ENCODE measurements at regions not wholly inside any gene's neighbourhood (a gene's known extent, or its start where the extent isn't known, plus 50 kb on each side); places are given as distances from the start of the nearest gene placed in this dataset.
A peak's percentile ranks its signal among the peaks of the same experiment; 100 is the strongest.
"Not testable (repeated sequence)": the region's sequence is repeated elsewhere in the genome, so short reads cannot be mapped to it uniquely, and the experiment has no call there.

DNA sequence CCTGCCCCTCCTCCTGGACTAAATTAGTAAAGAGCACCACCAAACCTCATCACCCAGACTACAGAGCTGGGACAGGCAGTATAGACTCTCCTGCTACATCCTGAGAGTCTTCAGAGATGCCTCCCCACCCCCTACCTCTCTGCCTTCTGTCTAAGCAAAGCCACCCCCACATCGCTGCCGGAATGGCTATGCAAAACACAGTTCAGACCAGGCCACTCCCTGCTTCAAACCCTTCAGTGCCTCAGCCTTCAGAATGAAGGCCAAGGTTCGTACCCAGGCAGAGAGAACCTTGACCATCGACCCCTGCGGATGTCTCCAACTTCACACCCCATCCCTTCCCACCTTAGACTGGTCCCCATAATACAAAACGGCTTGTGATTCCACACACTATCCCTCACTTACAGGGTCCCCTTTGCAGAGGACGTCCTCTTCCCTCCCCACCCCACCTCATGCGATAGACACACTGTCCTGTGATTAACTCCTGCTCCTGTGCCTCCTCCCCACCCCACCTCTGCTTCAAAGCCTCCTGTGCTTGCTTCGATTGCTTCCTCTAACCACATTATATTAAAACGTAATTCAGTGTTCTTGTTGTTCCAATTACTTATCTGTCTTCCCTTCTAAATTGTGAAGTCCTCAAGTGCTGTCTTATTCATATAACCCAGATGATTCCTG lies 175.3 kb downstream of the UACA start:
- DNase-seq (no peak), FAIRE-seq (no peak)

DNA sequence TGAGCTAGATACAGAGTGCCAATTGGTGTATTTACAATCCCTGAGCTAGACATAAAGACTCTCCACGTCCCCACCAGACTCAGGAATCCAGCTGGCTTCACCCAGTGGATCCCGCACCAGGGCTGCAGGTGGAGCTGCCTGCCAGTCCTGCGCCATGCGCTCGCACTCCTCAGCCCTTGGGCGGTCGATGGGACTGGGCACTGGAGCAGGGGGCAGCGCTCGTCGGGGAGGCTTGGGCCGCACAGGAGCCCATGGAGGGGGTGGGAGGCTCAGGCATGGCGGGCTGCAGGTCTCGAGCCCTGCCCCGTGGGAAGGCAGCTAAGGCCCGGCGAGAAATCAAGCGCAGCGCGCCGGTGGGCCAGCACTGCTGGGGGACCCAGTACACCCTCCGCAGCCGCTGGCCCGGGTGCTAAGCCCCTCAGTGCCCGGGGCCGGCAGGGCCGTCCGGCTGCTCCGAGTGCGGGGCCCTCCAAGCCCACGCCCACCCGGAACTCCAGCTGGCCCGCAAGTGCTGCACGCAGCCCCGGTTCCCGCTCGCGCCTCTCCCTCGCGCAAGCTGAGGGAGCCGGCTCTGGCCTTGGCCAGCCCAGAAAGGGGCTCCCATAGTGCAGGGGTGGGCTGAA lies 176.2 kb downstream of the UACA start:
- H3K27me3 ChIP-seq (ENCODE audit: control insufficient read depth, insufficient read depth, low read length); H3K9ac ChIP-seq (ENCODE audit: low read length in 3 of 3); H3K4me1 ChIP-seq (ENCODE audit: control insufficient read depth in 2 of 3, insufficient read depth in 2 of 3, low read depth in 1 of 3, low read length in 3 of 3); FAIRE-seq; H3K36me3 ChIP-seq (ENCODE audit: control insufficient read depth in 2 of 3, insufficient read depth in 3 of 3, low read length in 3 of 3); intact Hi-C loops (cut with DNase I); DNase-seq; H3K27ac ChIP-seq (ENCODE audit: low read depth in 2 of 2, low read length in 2 of 2); H3K9me3 ChIP-seq (ENCODE audit: control insufficient read depth in 2 of 3, insufficient read depth in 1 of 3, low read length in 3 of 3); H3K4me3 ChIP-seq (ENCODE audit: low read length in 3 of 3): not testable (repeated sequence)

More for the DNA sequence above, 175.3 kb downstream of the UACA start:
- no peak overlapping the region for H3K4me3 ChIP-seq (ENCODE audit: low read length in 3 of 3)
- H3K36me3 ChIP-seq (ENCODE audit: control insufficient read depth in 2 of 3, insufficient read depth in 3 of 3, low read length in 3 of 3) = no peaks in the 10 kb centered on the region
- no peaks in the 10 kb centered on the region for H3K27me3 ChIP-seq (ENCODE audit: control insufficient read depth, insufficient read depth, low read length)
- intact Hi-C loops (cut with DNase I) = no loop called here
- no peaks in the 10 kb centered on the region for H3K4me1 ChIP-seq (ENCODE audit: control insufficient read depth in 2 of 3, insufficient read depth in 2 of 3, low read depth in 1 of 3, low read length in 3 of 3)
- no peaks in the 10 kb centered on the region for H3K9me3 ChIP-seq (ENCODE audit: control insufficient read depth in 2 of 3, insufficient read depth in 1 of 3, low read length in 3 of 3)
- H3K27ac ChIP-seq (ENCODE audit: low read depth in 2 of 2, low read length in 2 of 2) = no peak overlapping the region
- H3K9ac ChIP-seq (ENCODE audit: low read length in 3 of 3) = no peak overlapping the region
- TF ChIP-seq, protein P1, sequence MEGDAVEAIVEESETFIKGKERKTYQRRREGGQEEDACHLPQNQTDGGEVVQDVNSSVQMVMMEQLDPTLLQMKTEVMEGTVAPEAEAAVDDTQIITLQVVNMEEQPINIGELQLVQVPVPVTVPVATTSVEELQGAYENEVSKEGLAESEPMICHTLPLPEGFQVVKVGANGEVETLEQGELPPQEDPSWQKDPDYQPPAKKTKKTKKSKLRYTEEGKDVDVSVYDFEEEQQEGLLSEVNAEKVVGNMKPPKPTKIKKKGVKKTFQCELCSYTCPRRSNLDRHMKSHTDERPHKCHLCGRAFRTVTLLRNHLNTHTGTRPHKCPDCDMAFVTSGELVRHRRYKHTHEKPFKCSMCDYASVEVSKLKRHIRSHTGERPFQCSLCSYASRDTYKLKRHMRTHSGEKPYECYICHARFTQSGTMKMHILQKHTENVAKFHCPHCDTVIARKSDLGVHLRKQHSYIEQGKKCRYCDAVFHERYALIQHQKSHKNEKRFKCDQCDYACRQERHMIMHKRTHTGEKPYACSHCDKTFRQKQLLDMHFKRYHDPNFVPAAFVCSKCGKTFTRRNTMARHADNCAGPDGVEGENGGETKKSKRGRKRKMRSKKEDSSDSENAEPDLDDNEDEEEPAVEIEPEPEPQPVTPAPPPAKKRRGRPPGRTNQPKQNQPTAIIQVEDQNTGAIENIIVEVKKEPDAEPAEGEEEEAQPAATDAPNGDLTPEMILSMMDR (IDR thresholded peaks at IDR 0.05; ENCODE audit: borderline replicate concordance, extremely low read depth, insufficient read depth) = no peak

DNA sequence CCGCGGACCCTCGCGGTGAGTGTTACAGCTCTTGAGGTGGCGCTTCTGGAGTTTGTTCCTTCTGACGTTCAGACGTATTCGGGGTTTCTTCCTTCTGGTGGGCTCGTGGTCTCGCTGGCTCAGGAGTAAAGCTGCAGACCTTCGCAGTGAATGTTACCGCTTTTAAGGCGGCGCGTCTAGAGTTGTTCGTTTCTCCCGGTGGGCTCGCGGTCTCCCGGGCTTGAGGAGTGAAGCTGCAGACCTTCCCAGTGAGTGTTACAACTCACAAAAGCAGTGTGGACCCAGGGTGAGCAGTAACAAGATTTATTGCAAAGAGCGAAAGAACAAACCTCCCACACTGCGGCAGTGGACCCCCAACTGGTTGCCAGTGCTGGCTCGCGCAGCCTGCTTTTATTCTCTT lies 177.1 kb downstream of the UACA start:
- Histone ChIP-seq H3K4me3 (ENCODE audit: low read length in 3 of 3) (no peak overlapping the region), H3K27me3 (ENCODE audit: control insufficient read depth, insufficient read depth, low read length) (no peaks in the 10 kb centered on the region), H3K27ac (ENCODE audit: low read depth in 2 of 2, low read length in 2 of 2) (no peak overlapping the region), H3K4me1 (ENCODE audit: control insufficient read depth in 2 of 3, insufficient read depth in 2 of 3, low read depth in 1 of 3, low read length in 3 of 3) (no peaks in the 10 kb centered on the region), H3K9ac (ENCODE audit: low read length in 3 of 3) (no peak overlapping the region), H3K36me3 (ENCODE audit: control insufficient read depth in 2 of 3, insufficient read depth in 3 of 3, low read length in 3 of 3) (no peaks in the 10 kb centered on the region), H3K9me3 (ENCODE audit: control insufficient read depth in 2 of 3, insufficient read depth in 1 of 3, low read length in 3 of 3) (no peaks in the 10 kb centered on the region)
- TF ChIP-seq, protein P1 (IDR thresholded peaks at IDR 0.05; ENCODE audit: borderline replicate concordance, extremely low read depth, insufficient read depth) = no peak
- no peak for FAIRE-seq
- intact Hi-C loops (cut with DNase I) = no loop called here
- DNase-seq = peak in 2 of 5 donors; percentile 7 to 28

DNA sequence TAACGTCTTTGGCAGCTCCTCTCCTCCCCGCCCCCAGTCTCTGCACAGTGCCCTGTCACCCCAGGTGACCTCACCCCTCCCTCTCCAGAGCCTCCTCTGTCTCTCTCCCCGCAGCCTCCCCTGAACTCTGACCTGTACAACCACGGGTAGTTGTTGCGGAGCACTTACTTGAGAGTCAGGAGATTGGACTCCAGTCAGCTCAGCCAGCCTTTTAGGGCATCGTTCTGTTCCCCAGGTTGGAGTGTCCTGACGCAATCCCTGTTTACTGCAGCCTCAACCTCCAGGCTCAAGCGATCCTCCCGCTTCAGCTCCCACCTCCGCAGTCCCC lies 177.7 kb downstream of the UACA start:
- Histone ChIP-seq H3K27me3 (ENCODE audit: control insufficient read depth, insufficient read depth, low read length) (no peaks in the 10 kb centered on the region), H3K36me3 (ENCODE audit: control insufficient read depth in 2 of 3, insufficient read depth in 3 of 3, low read length in 3 of 3) (no peaks in the 10 kb centered on the region), H3K9me3 (ENCODE audit: control insufficient read depth in 2 of 3, insufficient read depth in 1 of 3, low read length in 3 of 3) (no peaks in the 10 kb centered on the region), H3K4me3 (ENCODE audit: low read length in 3 of 3) (no peak overlapping the region), H3K9ac (ENCODE audit: low read length in 3 of 3) (no peak overlapping the region), H3K27ac (ENCODE audit: low read depth in 2 of 2, low read length in 2 of 2) (no peak overlapping the region), H3K4me1 (ENCODE audit: control insufficient read depth in 2 of 3, insufficient read depth in 2 of 3, low read depth in 1 of 3, low read length in 3 of 3) (no peaks in the 10 kb centered on the region)
- no peak for FAIRE-seq
- intact Hi-C loops (cut with DNase I) = no loop called here
- DNase-seq = peak in 1 of 5 donors; percentile 63
- TF ChIP-seq, protein P1 (IDR thresholded peaks at IDR 0.05; ENCODE audit: borderline replicate concordance, extremely low read depth, insufficient read depth) = no peak
